PC-3 (cell line): ENCODE measurements at regions not wholly inside any gene's neighbourhood (a gene's known extent, or its start where the extent isn't known, plus 50 kb on each side); places are given as distances from the start of the nearest gene placed in this dataset.

Experiments
- ATAC-seq: fragments of 200-7000 bp; cut with Tn5 transposase; 2 replicates; pipeline ENCODE4 v1.9.1; 2020; ENCODE audit warnings: mild to moderate bottlenecking, moderate library complexity
- BruUV-seq: library from RNA; stranded (reverse); fragments of 400-500 nt; replicated peaks from 2 replicates; lab custom pipeline; 2021; lab: Mats Ljungman, UMichigan
- CTCF ChIA-PET: fragments of 300-600 bp; sonication (Branson Sonifier 250); formaldehyde crosslinking; loops from one replicate; lab custom pipeline; 2022; ENCODE audit warnings: antibody characterized with exemption; lab: Charles Lee
- POLR2A ChIA-PET: fragments of 300-600 bp; sonication (Branson Sonifier 250); formaldehyde crosslinking; loops from one replicate; lab custom pipeline; 2022; ENCODE audit warnings: antibody characterized with exemption; ENCODE audit not compliant: unreplicated experiment; lab: Charles Lee
- DNase-seq: peaks from one replicate; pipeline ENCODE4 v3.0.0-alpha.2; 2015
- H2AFZ ChIP-seq: fragments of 300-600 bp; sonication (generic); 2 replicates; pipeline ENCODE4 v1.6.0; 2016; ENCODE audit warnings: antibody characterized with exemption, low read length
- H3F3A ChIP-seq: fragments of 300-600 bp; sonication (generic); one replicate; pipeline ENCODE4 v1.6.0; 2017; ENCODE audit warnings: antibody characterized with exemption, low read length, control low read depth, mild to moderate bottlenecking; ENCODE audit not compliant: unreplicated experiment
- H3K27ac ChIP-seq: fragments of 300-600 bp; sonication (generic); 2 replicates; pipeline ENCODE4 v1.5.1; 2016; ENCODE audit warnings: mild to moderate bottlenecking, low read length
- H3K27me3 ChIP-seq: fragments of 300-600 bp; sonication (generic); 2 replicates; pipeline ENCODE4 v1.6.1; 2016; ENCODE audit warnings: low read length, mixed read lengths
- H3K36me3 ChIP-seq: fragments of 300-600 bp; sonication (generic); 2 replicates; pipeline ENCODE4 v1.6.1; 2016; ENCODE audit warnings: low read depth, mixed run types, low read length, mixed read lengths
- H3K4me1 ChIP-seq: fragments of 300-600 bp; sonication (generic); 2 replicates; pipeline ENCODE4 v1.5.1; 2016; ENCODE audit warnings: low read length; ENCODE audit not compliant: insufficient read depth
- H3K4me2 ChIP-seq: fragments of 300-600 bp; sonication (generic); 2 replicates; pipeline ENCODE4 v1.6.0; 2016; ENCODE audit warnings: low read length
- H3K4me3 ChIP-seq: fragments of 300-600 bp; sonication (generic); 2 replicates; pipeline ENCODE4 v1.5.1; 2016; ENCODE audit warnings: mild to moderate bottlenecking, low read length, mixed read lengths
- H3K79me2 ChIP-seq: fragments of 300-600 bp; sonication (generic); 2 replicates; pipeline ENCODE4 v1.6.1; 2017; ENCODE audit warnings: low read length, mixed read lengths
- H3K9ac ChIP-seq: fragments of 300-600 bp; sonication (generic); 2 replicates; pipeline ENCODE4 v1.6.0; 2016; ENCODE audit warnings: mild to moderate bottlenecking, low read length
- H3K9me2 ChIP-seq: fragments of 300-600 bp; sonication (generic); replicated peaks from 2 replicates; pipeline ENCODE4 v1.6.1; 2016; ENCODE audit warnings: mixed run types, low read length, mixed read lengths
- H3K9me3 ChIP-seq: fragments of 300-600 bp; sonication (generic); 2 replicates; pipeline ENCODE4 v1.6.1; 2016; ENCODE audit warnings: low read length, mixed read lengths
- H4K20me1 ChIP-seq: fragments of 300-600 bp; sonication (generic); 2 replicates; pipeline ENCODE4 v1.6.1; 2016; ENCODE audit warnings: low read length, mixed read lengths
- CTCF ChIP-seq: fragments of 300-600 bp; sonication (generic); conservative IDR thresholded peaks from 2 replicates; pipeline ENCODE4 v1.5.1; 2017; ENCODE audit warnings: antibody characterized with exemption, low read depth, mild to moderate bottlenecking, low read length
- EZH2 ChIP-seq: fragments of 300-600 bp; sonication (generic); IDR thresholded peaks from one replicate; pipeline ENCODE4 v1.6.1; 2017; ENCODE audit warnings: antibody characterized with exemption, mild to moderate bottlenecking, low read length; ENCODE audit not compliant: unreplicated experiment
- EZH2phosphoT487 ChIP-seq: fragments of 300-600 bp; sonication (generic); IDR thresholded peaks from 2 replicates; pipeline ENCODE4 v1.6.1; 2018; ENCODE audit warnings: mild to moderate bottlenecking, antibody characterized with exemption, low read length, borderline replicate concordance
- intact Hi-C: fragments of 100-400 bp; cut with micrococcal nuclease; formaldehyde crosslinking; loops from 2 replicates; pipeline ENCODE4 v1.9.0; 2023

GRCh38 chr3:102068736-102069135 lies 219.4 kb downstream of the NFKBIZ start:
- CTCF ChIA-PET, result no interaction called here
- Histone ChIP-seq H3K4me1 (peaks cover 23% of the 10 kb centered on the region), H3K27me3 (no peaks in the 10 kb centered on the region), H3K9me2 (no peaks in the 10 kb centered on the region), H3K9ac (peak overlapping the region; percentile 25; the same call in 1 of the 2 replicates), H2AFZ (no peak overlapping the region), H3F3A (no peaks in the 10 kb centered on the region), H3K4me3 (no peak overlapping the region), H3K79me2 (no peaks in the 10 kb centered on the region), H3K27ac (peak overlapping the region; percentile 77), H3K36me3 (no peaks in the 10 kb centered on the region), H3K9me3 (no peaks in the 10 kb centered on the region), H3K4me2 (no peak overlapping the region), H4K20me1 (no peaks in the 10 kb centered on the region)
- DNase-seq (no peak), ATAC-seq (no peak)
- intact Hi-C loops, result loop anchor here (5.0 kb wide), 2 partner anchors 71 to 201 kb away; no protein-coding TSS in a partner anchor
- POLR2A ChIA-PET, result no interaction called here
- no TSS peak for BruUV-seq
- TF ChIP-seq EZH2 (no peak), EZH2phosphoT487 (no peak), CTCF (no peak)

- H3F3A ChIP-seq, result no peaks in the 10 kb centered on the region
- no peak overlapping the region; the same call in 1 of the 2 replicates for H3K4me2 ChIP-seq
- peak overlapping the region; percentile 77 for H3K27ac ChIP-seq
- H3K9me2 ChIP-seq, result no peaks in the 10 kb centered on the region
- no peaks in the 10 kb centered on the region for H3K27me3 ChIP-seq
- H3K9ac ChIP-seq, result peak overlapping the region; percentile 25; the same call in 1 of the 2 replicates
- ATAC-seq (peak; percentile 93), DNase-seq (peak; percentile 77)
- POLR2A ChIA-PET, result interaction anchor here (0.7 kb wide), 1 partner anchor 1140 kb away, joined by 3 read pairs; no protein-coding TSS in a partner anchor
- H3K79me2 ChIP-seq, result no peaks in the 10 kb centered on the region
- H3K4me1 ChIP-seq, result peaks cover 23% of the 10 kb centered on the region
- no peaks in the 10 kb centered on the region for H4K20me1 ChIP-seq
- intact Hi-C loops, result loop anchor here (5.0 kb wide), 2 partner anchors 72 to 202 kb away; no protein-coding TSS in a partner anchor
- H3K36me3 ChIP-seq, result no peaks in the 10 kb centered on the region
- H3K9me3 ChIP-seq, result no peaks in the 10 kb centered on the region
- no peak overlapping the region for H3K4me3 ChIP-seq
- no peak for TF ChIP-seq EZH2phosphoT487
- TF ChIP-seq CTCF, result no peak
- no peak for TF ChIP-seq EZH2
- CTCF ChIA-PET, result no interaction called here
- H2AFZ ChIP-seq, result no peak overlapping the region
- BruUV-seq, result TSS peak; percentile 57
Observed at GRCh38 chr3:102069211-102069662, 219.9 kb downstream of the NFKBIZ start.

GRCh38 chr3:102074946-102075345 lies 225.6 kb downstream of the NFKBIZ start:
- POLR2A ChIA-PET, result interaction anchor here (0.6 kb wide), 1 partner anchor 225 kb away, joined by 3 read pairs; no protein-coding TSS in a partner anchor

More at GRCh38 chr3:102074946-102075345, 225.6 kb downstream of the NFKBIZ start:
- peaks cover 7% of the 10 kb centered on the region; the same call in 1 of the 2 replicates for H3K4me1 ChIP-seq
- H3F3A ChIP-seq, result no peaks in the 10 kb centered on the region
- H3K9me2 ChIP-seq, result no peaks in the 10 kb centered on the region
- no peak overlapping the region for H2AFZ ChIP-seq
- no peak overlapping the region for H3K4me3 ChIP-seq
- no peaks in the 10 kb centered on the region for H3K9me3 ChIP-seq
- no peak overlapping the region for H3K9ac ChIP-seq
- no peak overlapping the region for H3K4me2 ChIP-seq
- TF ChIP-seq EZH2phosphoT487 (no peak), CTCF (no peak), EZH2 (no peak)
- CTCF ChIA-PET, result no interaction called here
- intact Hi-C loops, result no loop called here
- no peaks in the 10 kb centered on the region for H3K79me2 ChIP-seq
- DNase-seq (no peak), ATAC-seq (no peak)
- BruUV-seq, result no TSS peak
- no peaks in the 10 kb centered on the region for H4K20me1 ChIP-seq
- no peaks in the 10 kb centered on the region for H3K36me3 ChIP-seq
- no peak overlapping the region for H3K27ac ChIP-seq
- H3K27me3 ChIP-seq, result no peaks in the 10 kb centered on the region
